C4-2B (cell line): ENCODE measurements at regions not wholly inside any gene's neighbourhood (a gene's known extent, or its start where the extent isn't known, plus 50 kb on each side); places are given as distances from the start of the nearest gene placed in this dataset.

Experiments
- CTCF ChIP-seq: fragments of 450-650 bp; conservative IDR thresholded peaks from 2 replicates; pipeline ENCODE4 v1.5.1; 2017; ENCODE audit warnings: mild to moderate bottlenecking
- ZFX ChIP-seq: fragments of 450-650 bp; IDR thresholded peaks from 2 replicates; pipeline ENCODE4 v1.6.1; 2017

- TF ChIP-seq CTCF (no peak), ZFX (no peak)
Observed at GRCh38 chr3:64853456-64853855, 165.7 kb upstream of the ADAMTS9 start.
